AG09309 (cell line): ENCODE measurements at regions not wholly inside any gene's neighbourhood (a gene's known extent, or its start where the extent isn't known, plus 50 kb on each side); places are given as distances from the start of the nearest gene placed in this dataset.

Source experiments
- DNase-seq: peaks from one replicate; pipeline ENCODE4 v3.0.0-alpha.2; 2010; ENCODE audit warnings: low read depth
- H3K4me3 ChIP-seq: 2 replicates; pipeline ENCODE4 v1.5.1; 2011; ENCODE audit warnings: mild to moderate bottlenecking, low read depth, low read length, moderate library complexity; ENCODE audit not compliant: control insufficient read depth
- CTCF ChIP-seq: IDR thresholded peaks from 2 replicates; pipeline ENCODE4 v1.5.1; 2011; ENCODE audit warnings: mild to moderate bottlenecking, low read depth, low read length, inconsistent platforms; ENCODE audit not compliant: insufficient read depth, control insufficient read depth; ENCODE audit errors: missing control alignments

DNA sequence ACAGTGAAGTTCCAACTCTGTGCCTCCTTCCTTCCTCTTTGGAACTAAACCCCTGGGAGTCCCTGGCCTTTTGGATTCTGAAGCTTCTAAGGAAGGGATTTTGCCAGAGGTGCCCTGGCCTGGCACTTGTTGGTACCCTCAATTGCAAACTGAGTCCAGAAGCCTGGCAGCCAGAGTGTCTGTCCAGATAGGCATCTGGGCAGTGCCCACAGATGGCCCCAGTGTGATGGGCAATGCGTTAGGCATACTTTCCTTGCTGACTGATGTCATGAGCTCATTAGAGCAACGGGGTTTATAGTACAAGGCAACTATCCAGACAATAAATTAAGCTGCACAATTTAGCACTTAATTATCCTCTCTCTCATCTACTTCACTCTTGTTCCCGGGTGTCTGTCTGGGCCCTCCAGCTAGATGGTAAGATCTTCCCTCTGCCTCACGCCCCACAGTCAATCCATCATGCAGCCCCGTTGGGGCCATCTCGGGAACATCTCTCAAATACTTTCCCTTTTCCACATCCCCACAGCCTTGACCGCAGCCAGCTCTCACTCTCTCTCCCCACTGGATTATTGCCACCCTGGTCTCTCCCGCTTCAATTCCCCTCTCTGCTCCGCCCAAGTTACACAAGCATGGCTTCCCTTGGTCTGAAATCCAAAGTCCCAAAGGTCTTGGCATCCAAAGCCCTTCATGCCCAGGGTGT lies 157.5 kb upstream of the SMIM23 start:
- no peak for TF ChIP-seq CTCF
- DNase-seq = no peak
- no peak overlapping the region for H3K4me3 ChIP-seq

GRCh38 chr5:171628633-171628974 lies 157.0 kb upstream of the SMIM23 start:
- no peak overlapping the region for H3K4me3 ChIP-seq
- DNase-seq = no peak
- TF ChIP-seq CTCF = no peak

- DNase-seq = no peak
- H3K4me3 ChIP-seq = no peak overlapping the region
- TF ChIP-seq CTCF = no peak
Measured at GRCh38 chr5:171629221-171629620, 156.4 kb upstream of the SMIM23 start.

DNA sequence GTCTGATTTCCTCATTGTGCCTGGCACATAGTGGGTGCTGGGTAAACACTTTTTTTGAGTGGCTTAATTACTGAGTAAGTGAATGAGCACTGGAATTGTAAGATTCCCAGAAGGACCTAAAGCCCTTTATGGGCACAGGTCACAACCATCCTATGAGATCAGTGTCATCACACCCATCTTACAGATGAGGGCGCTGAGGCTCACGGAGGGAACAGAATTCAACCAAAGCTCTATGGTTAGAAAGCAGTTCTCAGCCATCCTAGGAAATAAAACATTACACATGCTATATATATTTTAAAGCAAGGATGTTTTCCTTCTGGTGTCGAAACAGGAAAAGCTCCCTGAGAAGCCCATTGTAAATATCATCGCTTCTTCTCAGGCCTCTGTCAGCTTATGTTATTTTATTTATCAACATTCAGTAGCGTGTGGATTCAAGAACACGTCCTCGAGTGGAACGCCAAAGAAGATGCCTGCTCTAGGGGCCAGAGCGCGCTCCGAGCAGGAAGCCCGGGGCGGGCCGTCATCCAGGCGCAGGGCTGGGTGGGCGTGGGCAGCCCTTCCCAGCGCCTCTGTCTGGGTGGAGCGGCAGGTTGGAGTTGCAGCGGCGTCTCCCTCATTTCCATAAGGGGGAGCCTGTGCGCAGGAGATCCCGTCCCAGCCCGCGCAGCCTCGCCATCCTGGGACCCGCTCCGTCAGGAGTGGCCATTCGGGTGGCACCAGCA lies 155.8 kb upstream of the SMIM23 start:
- no peak overlapping the region for H3K4me3 ChIP-seq
- peak; percentile 68 for TF ChIP-seq CTCF
- no peak for DNase-seq

GRCh38 chr5:171630350-171631065 lies 155.1 kb upstream of the SMIM23 start:
- TF ChIP-seq CTCF = no peak
- no peak overlapping the region for H3K4me3 ChIP-seq
- DNase-seq = no peak

DNA sequence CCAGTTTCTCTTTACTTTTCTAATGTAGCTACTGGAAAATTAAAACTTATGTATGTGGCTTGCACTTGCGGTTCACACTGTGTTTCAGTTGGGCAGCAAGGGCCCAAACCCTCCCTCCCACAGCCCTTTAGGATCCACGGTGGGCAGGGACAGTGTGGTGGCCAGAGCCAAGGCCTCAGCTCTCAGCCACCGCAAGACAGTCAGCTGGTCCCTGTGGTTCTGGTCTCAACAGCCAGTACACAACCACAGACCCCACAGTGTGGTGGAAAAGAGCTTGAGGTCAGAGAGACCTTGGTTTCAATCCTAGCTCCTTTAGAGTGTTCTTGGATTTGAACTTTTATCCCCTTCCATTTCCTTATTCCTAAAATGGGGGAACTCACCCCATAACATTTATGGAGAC lies 153.0 kb upstream of the SMIM23 start:
- no peak overlapping the region for H3K4me3 ChIP-seq
- no peak for TF ChIP-seq CTCF
- no peak for DNase-seq
